Smooth muscle cell (in vitro differentiated cells): ENCODE measurements at regions not wholly inside any gene's neighbourhood (a gene's known extent, or its start where the extent isn't known, plus 50 kb on each side); places are given as distances from the start of the nearest gene placed in this dataset.

Source experiments
- DNase-seq: peaks from one replicate; lab custom pipeline; 2025; ENCODE audit not compliant: unreplicated experiment; lab: John Stamatoyannopoulos, UW
- H2AFZ ChIP-seq: fragments of 200-600 bp; sonication (generic); 2 replicates; pipeline ENCODE4 v1.6.0; 2016; ENCODE audit warnings: antibody characterized with exemption, low read depth, mild to moderate bottlenecking
- H3F3A ChIP-seq: fragments of 200-600 bp; sonication (generic); 2 replicates; pipeline ENCODE4 v1.6.0; 2017; ENCODE audit warnings: antibody characterized with exemption, low read depth
- H3K27ac ChIP-seq: fragments of 200-600 bp; sonication (generic); 2 replicates; pipeline ENCODE4 v1.5.1; 2016; ENCODE audit warnings: low read depth, mild to moderate bottlenecking
- H3K27me3 ChIP-seq: fragments of 200-600 bp; sonication (generic); 2 replicates; pipeline ENCODE4 v1.6.1; 2016; ENCODE audit warnings: low read depth, mild to moderate bottlenecking
- H3K36me3 ChIP-seq: fragments of 200-600 bp; sonication (generic); 2 replicates; pipeline ENCODE4 v1.5.1; 2016; ENCODE audit warnings: low read depth
- H3K4me1 ChIP-seq: fragments of 200-600 bp; sonication (generic); 2 replicates; pipeline ENCODE4 v1.5.1; 2016; ENCODE audit warnings: low read depth
- H3K4me2 ChIP-seq: fragments of 200-600 bp; sonication (generic); 2 replicates; pipeline ENCODE4 v1.6.0; 2016; ENCODE audit warnings: mild to moderate bottlenecking
- H3K4me3 ChIP-seq: fragments of 200-600 bp; sonication (generic); 2 replicates; pipeline ENCODE4 v1.5.1; 2016; ENCODE audit warnings: mild to moderate bottlenecking
- H3K79me2 ChIP-seq: fragments of 200-600 bp; sonication (generic); 2 replicates; pipeline ENCODE4 v1.6.0; 2016; ENCODE audit warnings: low read depth, mild to moderate bottlenecking
- H3K9ac ChIP-seq: fragments of 200-600 bp; sonication (generic); 2 replicates; pipeline ENCODE4 v1.6.0; 2016; ENCODE audit warnings: low read depth
- H3K9me3 ChIP-seq: fragments of 200-600 bp; sonication (generic); replicated peaks from 2 replicates; pipeline ENCODE4 v1.5.1; 2016; ENCODE audit warnings: low read depth
- H4K20me1 ChIP-seq: fragments of 200-600 bp; sonication (generic); 2 replicates; pipeline ENCODE4 v1.6.0; 2016; ENCODE audit warnings: low read depth
- CTCF ChIP-seq: fragments of 200-600 bp; sonication (generic); IDR thresholded peaks from 2 replicates; pipeline ENCODE4 v1.5.1; 2017; ENCODE audit warnings: borderline replicate concordance, mild to moderate bottlenecking, antibody characterized with exemption; ENCODE audit not compliant: insufficient read depth, poor library complexity, severe bottlenecking
- WGBS: methylation state at CpG from one replicate; pipeline ENCODE4 v1.1.7; 2016; ENCODE audit warnings: low lambda C conversion rate; 5-methylcytosine and 5-hydroxymethylcytosine counted together

- peaks cover 9% of the 10 kb centered on the region for H3K9me3 ChIP-seq
- H3K36me3 ChIP-seq: no peaks in the 10 kb centered on the region
- no peak for TF ChIP-seq CTCF
- H2AFZ ChIP-seq: no peak overlapping the region
- no peaks in the 10 kb centered on the region for H3K79me2 ChIP-seq
- no peak overlapping the region for H3K4me2 ChIP-seq
- no peaks in the 10 kb centered on the region for H3K27me3 ChIP-seq
- no peak for DNase-seq
- no peaks in the 10 kb centered on the region for H3K4me1 ChIP-seq
- no peaks in the 10 kb centered on the region for H3F3A ChIP-seq
- no peak overlapping the region for H3K4me3 ChIP-seq
- H3K9ac ChIP-seq: no peak overlapping the region
- 97% methylated on average over 3 of the region's 3 CpGs for WGBS
- no peaks in the 10 kb centered on the region for H4K20me1 ChIP-seq
- no peak overlapping the region for H3K27ac ChIP-seq
These were observed 870.0 kb downstream of the LRRIQ3 start for GRCh38 chr1:73327998-73328397.

GRCh38 chr1:73327180-73327793 lies 870.7 kb downstream of the LRRIQ3 start:
- Histone ChIP-seq H3K27me3 (no peaks in the 10 kb centered on the region), H3K27ac (no peak overlapping the region), H2AFZ (no peak overlapping the region), H3K9me3 (peaks cover 5% of the 10 kb centered on the region), H3K4me2 (no peak overlapping the region), H3K79me2 (no peaks in the 10 kb centered on the region), H3K36me3 (no peaks in the 10 kb centered on the region), H3F3A (no peaks in the 10 kb centered on the region), H3K4me3 (no peak overlapping the region), H3K4me1 (no peaks in the 10 kb centered on the region), H4K20me1 (no peaks in the 10 kb centered on the region), H3K9ac (no peak overlapping the region)
- WGBS: 87% methylated on average over 3 of the region's 3 CpGs
- no peak for DNase-seq
- TF ChIP-seq CTCF: no peak

GRCh38 chr1:73326663-73327062 lies 871.3 kb downstream of the LRRIQ3 start:
- no peaks in the 10 kb centered on the region for H3K79me2 ChIP-seq
- DNase-seq: no peak
- H3K9me3 ChIP-seq: no peaks in the 10 kb centered on the region
- H3K9ac ChIP-seq: no peak overlapping the region
- H3K27me3 ChIP-seq: no peaks in the 10 kb centered on the region
- no peak overlapping the region for H3K4me3 ChIP-seq
- TF ChIP-seq CTCF: no peak
- no peaks in the 10 kb centered on the region for H3K4me1 ChIP-seq
- no peaks in the 10 kb centered on the region for H3K36me3 ChIP-seq
- H3F3A ChIP-seq: no peaks in the 10 kb centered on the region
- no peak overlapping the region for H3K27ac ChIP-seq
- no peak overlapping the region for H2AFZ ChIP-seq
- WGBS: 93% methylated on average over 5 of the region's 5 CpGs
- no peaks in the 10 kb centered on the region for H4K20me1 ChIP-seq
- H3K4me2 ChIP-seq: no peak overlapping the region

GRCh38 chr1:73310797-73311381 lies 887.1 kb downstream of the LRRIQ3 start:
- H3K27ac ChIP-seq: no peak overlapping the region
- no peaks in the 10 kb centered on the region for H3K79me2 ChIP-seq
- DNase-seq: no peak
- no peak for TF ChIP-seq CTCF
- no peak overlapping the region for H3K9ac ChIP-seq
- H3K4me2 ChIP-seq: no peak overlapping the region
- no peaks in the 10 kb centered on the region for H4K20me1 ChIP-seq
- no peaks in the 10 kb centered on the region for H3F3A ChIP-seq
- no peak overlapping the region for H3K4me3 ChIP-seq
- no peaks in the 10 kb centered on the region for H3K27me3 ChIP-seq
- no peaks in the 10 kb centered on the region for H3K36me3 ChIP-seq
- 82% methylated on average over 4 of the region's 4 CpGs for WGBS
- H3K9me3 ChIP-seq: no peaks in the 10 kb centered on the region
- no peak overlapping the region for H2AFZ ChIP-seq
- no peaks in the 10 kb centered on the region for H3K4me1 ChIP-seq
